Neuronal stem cell (in vitro differentiated cells): ENCODE measurements at regions not wholly inside any gene's neighbourhood (a gene's known extent, or its start where the extent isn't known, plus 50 kb on each side); places are given as distances from the start of the nearest gene placed in this dataset.
"Not testable (repeated sequence)": the region's sequence is repeated elsewhere in the genome, so short reads cannot be mapped to it uniquely, and the experiment has no call there.

Experiments
- DNase-seq: peaks from one replicate; pipeline ENCODE4 v3.0.0-alpha.2; 2013; ENCODE audit warnings: low spot score
- H2AFZ ChIP-seq: one replicate; pipeline ENCODE4 v1.6.1; 2013; ENCODE audit warnings: mild to moderate bottlenecking, low read length, inconsistent platforms
- H2AK5ac ChIP-seq: 2 replicates; pipeline ENCODE4 v1.6.1; 2013; ENCODE audit warnings: low read depth, mild to moderate bottlenecking, inconsistent platforms, low read length, moderate library complexity, mixed read lengths
- H2BK120ac ChIP-seq: 2 replicates; pipeline ENCODE4 v1.6.1; 2013; ENCODE audit warnings: low read depth, mild to moderate bottlenecking, inconsistent platforms, low read length, moderate library complexity, mixed read lengths
- H2BK12ac ChIP-seq: one replicate; pipeline ENCODE4 v1.6.1; 2013; ENCODE audit warnings: low read length, inconsistent platforms
- H2BK15ac ChIP-seq: 2 replicates; pipeline ENCODE4 v1.6.1; 2013; ENCODE audit warnings: mild to moderate bottlenecking, low read length, inconsistent platforms, mixed read lengths
- H2BK5ac ChIP-seq: one replicate; pipeline ENCODE4 v1.6.1; 2013; ENCODE audit warnings: inconsistent platforms, mild to moderate bottlenecking, low read length, moderate library complexity
- H3K14ac ChIP-seq: one replicate; pipeline ENCODE4 v1.6.1; 2013; ENCODE audit warnings: low read length, inconsistent platforms
- H3K18ac ChIP-seq: 2 replicates; pipeline ENCODE4 v1.6.1; 2013; ENCODE audit warnings: low read length, inconsistent platforms
- H3K23ac ChIP-seq: 2 replicates; pipeline ENCODE4 v1.6.1; 2013; ENCODE audit warnings: low read depth, mild to moderate bottlenecking, mixed read lengths, low read length, inconsistent platforms; ENCODE audit not compliant: poor library complexity
- H3K27ac ChIP-seq: replicated peaks from 3 replicates; pipeline ENCODE4 v1.5.1; 2013; ENCODE audit warnings: low read length, inconsistent platforms
- H3K27me3 ChIP-seq, 3 experiments: 2 replicates each; pipeline ENCODE4 v1.6.1; 2013; ENCODE audit warnings: low read length in 3 of 3, mild to moderate bottlenecking in 2 of 3, inconsistent platforms in 1 of 3, low read depth in 1 of 3, mixed read lengths in 1 of 3, moderate library complexity in 1 of 3; ENCODE audit not compliant: control insufficient read depth in 3 of 3, insufficient read depth in 3 of 3
- H3K36me3 ChIP-seq, 2 donors: replicated peaks in 1 of 2; 2 replicates each; pipeline ENCODE4 v1.6.1; 2013; ENCODE audit warnings: low read length in 2 of 2; ENCODE audit not compliant: control insufficient read depth in 2 of 2, insufficient read depth in 2 of 2
- H3K4ac ChIP-seq: 2 replicates; pipeline ENCODE4 v1.6.1; 2013; ENCODE audit warnings: inconsistent platforms, mild to moderate bottlenecking, low read length, moderate library complexity
- H3K4me1 ChIP-seq, 2 donors: 1 replicate in 1 of 2; 2 replicates in 1 of 2; pipeline ENCODE4 v1.6.1; 2013; ENCODE audit warnings: low read length in 2 of 2, low read depth in 1 of 2; ENCODE audit not compliant: control insufficient read depth in 2 of 2, insufficient read depth in 1 of 2
- H3K4me2 ChIP-seq: one replicate; pipeline ENCODE4 v1.6.1; 2013; ENCODE audit warnings: mild to moderate bottlenecking, low read length, inconsistent platforms; ENCODE audit not compliant: insufficient read depth, poor library complexity, severe bottlenecking
- H3K4me3 ChIP-seq, 2 donors: 2 replicates each; pipeline ENCODE4 v1.5.1; 2013; ENCODE audit warnings: low read length in 2 of 2, mild to moderate bottlenecking in 2 of 2, inconsistent platforms in 1 of 2, moderate library complexity in 1 of 2
- H3K79me1 ChIP-seq: one replicate; pipeline ENCODE4 v1.6.1; 2013; ENCODE audit warnings: low read depth, mild to moderate bottlenecking, inconsistent platforms, low read length, moderate library complexity
- H3K9ac ChIP-seq: one replicate; pipeline ENCODE4 v1.6.1; 2013; ENCODE audit warnings: mild to moderate bottlenecking, low read depth, low read length, inconsistent platforms; ENCODE audit not compliant: poor library complexity
- H3K9me3 ChIP-seq, 2 donors: replicated peaks in 1 of 2; 2 replicates each; pipeline versions ENCODE3 to v1.6.1; 2013; ENCODE audit warnings: low read length in 2 of 2, mild to moderate bottlenecking in 2 of 2, inconsistent platforms in 1 of 2, low read depth in 1 of 2, mixed read lengths in 1 of 2, moderate library complexity in 1 of 2; ENCODE audit not compliant: control insufficient read depth in 2 of 2, insufficient read depth in 1 of 2
- H4K8ac ChIP-seq: one replicate; pipeline ENCODE4 v1.6.1; 2013; ENCODE audit warnings: low read depth, mild to moderate bottlenecking, inconsistent platforms, low read length, moderate library complexity
- H4K91ac ChIP-seq: one replicate; pipeline ENCODE4 v1.6.1; 2013; ENCODE audit warnings: low read length, low read depth, mild to moderate bottlenecking, inconsistent platforms; ENCODE audit not compliant: poor library complexity
- WGBS, 2 donors: extraction: QIAGEN DNeasy Blood & Tissue Kit; methylation state at CpG; one replicate each; pipeline ENCODE4 v1.1.7; 2013; ENCODE audit warnings: missing lambda C conversion rate in 2 of 2, mixed read lengths in 1 of 2; ENCODE audit not compliant: insufficient read length in 2 of 2, insufficient replicate concordance in 1 of 2; ENCODE audit errors: extremely low coverage in 2 of 2; 5-methylcytosine and 5-hydroxymethylcytosine counted together

DNA sequence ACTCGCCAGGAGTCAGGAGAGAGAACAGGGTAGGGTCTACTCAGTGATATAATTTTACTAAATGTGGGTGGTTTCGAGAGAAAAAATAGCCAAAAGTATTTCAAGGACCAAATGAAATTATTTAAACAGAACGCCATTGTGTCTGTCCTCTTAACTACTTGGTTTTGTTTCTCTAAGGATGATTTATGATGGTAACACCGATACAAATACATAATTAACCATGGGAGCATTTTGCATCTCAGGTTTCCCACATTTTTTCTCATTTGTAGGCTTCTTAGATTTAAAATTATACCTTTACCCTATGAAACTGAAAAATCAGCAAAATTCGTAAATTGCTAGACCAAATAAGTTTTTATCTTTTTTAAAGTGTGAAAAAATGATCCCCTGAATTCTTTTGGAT, 188.2 kb downstream of the ZFP64 start:
- Histone ChIP-seq H3K27ac (peak overlapping the region; percentile 28), H3K9ac (no peak overlapping the region), H3K36me3 (no peaks in the 10 kb centered on the region), H2AK5ac (no peak overlapping the region), H2BK12ac (no peak overlapping the region), H2AFZ (peak overlapping the region; percentile 44), H2BK120ac (no peak overlapping the region), H2BK5ac (no peak overlapping the region), H3K14ac (no peak overlapping the region), H3K4me2 (peak overlapping the region; percentile 11), H3K27me3 (no peaks in the 10 kb centered on the region), H3K79me1 (no peaks in the 10 kb centered on the region), H2BK15ac (no peak overlapping the region), H4K8ac (no peak overlapping the region), H3K18ac (no peak overlapping the region), H4K91ac (no peak overlapping the region), H3K23ac (no peak overlapping the region), H3K4me1 (peaks cover 12 to 36% of the 10 kb centered on the region in 2 donors), H3K9me3 (no peaks in the 10 kb centered on the region), H3K4ac (no peak overlapping the region), H3K4me3 (no peak overlapping the region)
- WGBS, 2 donors = no CpG with 5 or more reads among the region's 5 CpGs
- DNase-seq = no peak

DNA sequence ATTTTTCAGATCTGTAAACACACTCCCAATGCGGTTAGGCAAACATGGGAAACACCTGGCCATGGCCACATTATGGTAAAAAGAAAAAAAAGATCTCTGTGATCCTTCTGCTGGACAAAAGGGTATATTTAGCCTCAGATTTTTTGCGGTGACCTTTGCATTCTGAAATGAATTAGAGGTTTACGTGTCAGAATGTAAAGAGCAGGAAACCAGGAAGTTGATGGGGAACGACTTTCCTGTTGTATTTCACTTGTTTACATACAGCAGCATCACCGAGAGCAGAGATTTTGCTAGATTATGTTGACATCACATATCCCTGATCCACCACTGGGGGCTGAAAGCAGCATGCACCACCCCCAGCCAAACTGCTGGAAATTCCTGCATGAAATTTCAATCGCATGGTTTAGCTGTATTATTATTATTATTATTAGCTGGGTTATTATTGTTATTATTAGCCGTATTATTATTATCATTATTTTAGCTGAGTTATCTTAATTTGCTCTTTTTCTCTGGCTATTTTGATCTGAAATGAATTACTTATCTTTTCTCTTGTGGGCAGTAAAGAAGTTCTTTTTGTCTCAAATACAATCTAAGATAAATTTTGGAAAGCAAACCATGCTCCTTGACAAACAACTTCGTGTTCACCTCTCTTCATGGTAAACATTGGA, 189.4 kb downstream of the ZFP64 start:
- Histone ChIP-seq H3K36me3 (no peaks in the 10 kb centered on the region), H2BK15ac (no peak overlapping the region), H3K4me3 (no peak overlapping the region), H2BK12ac (no peak overlapping the region), H3K4me1 (peaks cover 12 to 36% of the 10 kb centered on the region in 2 donors), H3K9me3 (peaks cover 0 to 7% of the 10 kb centered on the region in 2 donors), H3K27me3 (no peaks in the 10 kb centered on the region), H3K79me1 (no peaks in the 10 kb centered on the region), H4K8ac (no peak overlapping the region), H3K9ac (no peak overlapping the region), H3K23ac (no peak overlapping the region), H2AFZ (peak overlapping the region; percentile 75), H2AK5ac (no peak overlapping the region), H2BK5ac (no peak overlapping the region), H3K18ac (no peak overlapping the region), H2BK120ac (no peak overlapping the region), H3K4me2 (no peak overlapping the region), H4K91ac (no peak overlapping the region), H3K4ac (no peak overlapping the region), H3K14ac (no peak overlapping the region), H3K27ac (no peak overlapping the region)
- DNase-seq = no peak
- no CpG with 5 or more reads among the region's 8 CpGs for WGBS, 2 donors

- not testable (repeated sequence) for H3K4ac ChIP-seq, DNase-seq, H2BK15ac ChIP-seq, H3K27me3 ChIP-seq, H3K18ac ChIP-seq, H4K91ac ChIP-seq, H3K9ac ChIP-seq, H3K36me3 ChIP-seq, H3K14ac ChIP-seq, H3K23ac ChIP-seq, H2AK5ac ChIP-seq, H3K79me1 ChIP-seq, H4K8ac ChIP-seq, H2AFZ ChIP-seq, H3K4me3 ChIP-seq, H2BK12ac ChIP-seq, H3K27ac ChIP-seq, H2BK120ac ChIP-seq, H2BK5ac ChIP-seq, H3K4me2 ChIP-seq
- peaks cover 5 to 14% of the 10 kb centered on the region in 2 donors for H3K4me1 ChIP-seq
- peaks cover 0 to 13% of the 10 kb centered on the region in 2 donors for H3K9me3 ChIP-seq
- WGBS, 2 donors = no CpG with 5 or more reads among the region's 4 CpGs
Measured at GRCh38 chr20:51997281-51997936, 194.2 kb downstream of the ZFP64 start.

GRCh38 chr20:51995551-51995951, 193.2 kb upstream of the SALL4 start:
- H2BK12ac ChIP-seq = no peak overlapping the region

More at GRCh38 chr20:51995551-51995951, 193.2 kb upstream of the SALL4 start:
- H3K36me3 ChIP-seq = no peaks in the 10 kb centered on the region
- no peak overlapping the region for H3K4ac ChIP-seq
- no peak overlapping the region for H3K4me2 ChIP-seq
- DNase-seq = no peak
- H2BK5ac ChIP-seq = no peak overlapping the region
- no peak overlapping the region for H2AK5ac ChIP-seq
- no peak overlapping the region for H4K8ac ChIP-seq
- no peak overlapping the region for H3K18ac ChIP-seq
- H2BK15ac ChIP-seq = peak overlapping the region; percentile 79
- H2AFZ ChIP-seq = no peak overlapping the region
- H3K4me3 ChIP-seq = no peak overlapping the region
- no peak overlapping the region for H3K9ac ChIP-seq
- WGBS, 2 donors = no CpG with 5 or more reads among the region's 3 CpGs
- no peak overlapping the region for H2BK120ac ChIP-seq
- no peaks in the 10 kb centered on the region for H3K27me3 ChIP-seq
- no peak overlapping the region for H3K23ac ChIP-seq
- peaks cover 2 to 5% of the 10 kb centered on the region in 2 donors for H3K4me1 ChIP-seq
- peaks cover 0 to 13% of the 10 kb centered on the region in 2 donors for H3K9me3 ChIP-seq
- H3K14ac ChIP-seq = no peak overlapping the region
- no peaks in the 10 kb centered on the region for H3K79me1 ChIP-seq
- no peak overlapping the region for H3K27ac ChIP-seq
- H4K91ac ChIP-seq = no peak overlapping the region
